ENCODE measurements at regions not wholly inside any gene's neighbourhood (a gene's known extent, or its start where the extent isn't known, plus 50 kb on each side); places are given as distances from the start of the nearest gene placed in this dataset.

- TF ChIP-seq POLR2A (IDR thresholded peaks at IDR 0.05) (no peak), CTCF (IDR thresholded peaks at IDR 0.05) (no peak)
Measured at GRCh38 chr14:81737938-81738337, 204.3 kb upstream of the SEL1L start.
